Activated naive CD8-positive, alpha-beta T cell treated with anti-CD3 and anti-CD28 coated beads for 36 hours (primary cell): ENCODE measurements at regions not wholly inside any gene's neighbourhood (a gene's known extent, or its start where the extent isn't known, plus 50 kb on each side); places are given as distances from the start of the nearest gene placed in this dataset.

ENCODE experiments used
- DNase-seq: peaks from one replicate; pipeline ENCODE4 v3.0.0; 2021
- H3K27ac Mint-ChIP-seq: one replicate; pipeline ENCODE4 v1.8.0; 2022; ENCODE audit warnings: mild to moderate bottlenecking, moderate library complexity, mixed read lengths
- H3K27me3 Mint-ChIP-seq: one replicate; pipeline ENCODE4 v1.8.0; 2022; ENCODE audit warnings: mild to moderate bottlenecking, mixed read lengths
- H3K36me3 Mint-ChIP-seq: one replicate; pipeline ENCODE4 v1.8.0; 2021; ENCODE audit warnings: mild to moderate bottlenecking, mixed read lengths
- H3K4me1 Mint-ChIP-seq: one replicate; pipeline ENCODE4 v1.8.0; 2021; ENCODE audit warnings: mixed read lengths
- H3K4me3 Mint-ChIP-seq: one replicate; pipeline ENCODE4 v1.8.0; 2022; ENCODE audit warnings: mild to moderate bottlenecking, moderate library complexity, mixed read lengths
- H3K9me3 Mint-ChIP-seq: one replicate; pipeline ENCODE4 v1.8.0; 2022; ENCODE audit warnings: mixed read lengths

- no peaks in the 10 kb centered on the region for H3K36me3 Mint-ChIP-seq
- H3K27me3 Mint-ChIP-seq: no peaks in the 10 kb centered on the region
- H3K9me3 Mint-ChIP-seq: no peaks in the 10 kb centered on the region
- no peak overlapping the region for H3K4me3 Mint-ChIP-seq
- H3K27ac Mint-ChIP-seq: no peak overlapping the region
- no peak for DNase-seq
- no peaks in the 10 kb centered on the region for H3K4me1 Mint-ChIP-seq
Observed at GRCh38 chr13:47159853-47160550, 263.1 kb upstream of the HTR2A start.

GRCh38 chr13:47158593-47158992, 261.7 kb upstream of the HTR2A start:
- no peak for DNase-seq
- H3K9me3 Mint-ChIP-seq: no peaks in the 10 kb centered on the region
- H3K27ac Mint-ChIP-seq: no peak overlapping the region
- no peaks in the 10 kb centered on the region for H3K36me3 Mint-ChIP-seq
- H3K4me3 Mint-ChIP-seq: no peak overlapping the region
- no peaks in the 10 kb centered on the region for H3K4me1 Mint-ChIP-seq
- peaks cover 6% of the 10 kb centered on the region for H3K27me3 Mint-ChIP-seq

GRCh38 chr13:47148543-47148942, 251.7 kb upstream of the HTR2A start:
- Mint-ChIP-seq H3K9me3 (no peaks in the 10 kb centered on the region), H3K4me1 (peaks cover 6% of the 10 kb centered on the region), H3K4me3 (no peak overlapping the region), H3K27ac (no peak overlapping the region), H3K27me3 (peaks cover 4% of the 10 kb centered on the region), H3K36me3 (no peaks in the 10 kb centered on the region)
- no peak for DNase-seq

- no peak for DNase-seq
- Mint-ChIP-seq H3K9me3 (no peaks in the 10 kb centered on the region), H3K27me3 (peaks cover 4% of the 10 kb centered on the region), H3K27ac (no peak overlapping the region), H3K4me3 (no peak overlapping the region), H3K4me1 (peaks cover 6% of the 10 kb centered on the region), H3K36me3 (no peaks in the 10 kb centered on the region)
Observed at GRCh38 chr13:47147812-47148119, 250.9 kb upstream of the HTR2A start.

GRCh38 chr13:47146991-47147811, 250.3 kb upstream of the HTR2A start:
- no peaks in the 10 kb centered on the region for H3K9me3 Mint-ChIP-seq
- peaks cover 4% of the 10 kb centered on the region for H3K27me3 Mint-ChIP-seq
- no peak overlapping the region for H3K4me3 Mint-ChIP-seq
- H3K27ac Mint-ChIP-seq: no peak overlapping the region
- no peaks in the 10 kb centered on the region for H3K36me3 Mint-ChIP-seq
- peaks cover 6% of the 10 kb centered on the region for H3K4me1 Mint-ChIP-seq
- DNase-seq: no peak

- Mint-ChIP-seq H3K4me1 (peaks cover 6% of the 10 kb centered on the region), H3K36me3 (no peaks in the 10 kb centered on the region), H3K27ac (no peak overlapping the region), H3K27me3 (peaks cover 4% of the 10 kb centered on the region), H3K9me3 (no peaks in the 10 kb centered on the region), H3K4me3 (no peak overlapping the region)
- DNase-seq: no peak
Observed at GRCh38 chr13:47146136-47146535, 249.3 kb upstream of the HTR2A start.

GRCh38 chr13:47144782-47145181, 247.9 kb upstream of the HTR2A start:
- H3K36me3 Mint-ChIP-seq: no peaks in the 10 kb centered on the region
- H3K27me3 Mint-ChIP-seq: no peaks in the 10 kb centered on the region
- no peak for DNase-seq
- H3K4me3 Mint-ChIP-seq: no peak overlapping the region
- no peaks in the 10 kb centered on the region for H3K9me3 Mint-ChIP-seq
- H3K4me1 Mint-ChIP-seq: peaks cover 6% of the 10 kb centered on the region
- no peak overlapping the region for H3K27ac Mint-ChIP-seq

GRCh38 chr13:47142105-47142504, 245.3 kb upstream of the HTR2A start:
- Mint-ChIP-seq H3K27me3 (no peaks in the 10 kb centered on the region), H3K36me3 (no peaks in the 10 kb centered on the region), H3K9me3 (no peaks in the 10 kb centered on the region), H3K4me3 (no peak overlapping the region), H3K27ac (no peak overlapping the region), H3K4me1 (peaks cover 2% of the 10 kb centered on the region)
- no peak for DNase-seq

GRCh38 chr13:47139519-47139918, 242.7 kb upstream of the HTR2A start:
- DNase-seq: no peak
- no peaks in the 10 kb centered on the region for H3K9me3 Mint-ChIP-seq
- H3K36me3 Mint-ChIP-seq: no peaks in the 10 kb centered on the region
- H3K27me3 Mint-ChIP-seq: no peaks in the 10 kb centered on the region
- no peak overlapping the region for H3K4me3 Mint-ChIP-seq
- H3K4me1 Mint-ChIP-seq: no peaks in the 10 kb centered on the region
- H3K27ac Mint-ChIP-seq: no peak overlapping the region

GRCh38 chr13:47136504-47136941, 239.7 kb upstream of the HTR2A start:
- no peaks in the 10 kb centered on the region for H3K36me3 Mint-ChIP-seq
- no peak overlapping the region for H3K27ac Mint-ChIP-seq
- H3K27me3 Mint-ChIP-seq: no peaks in the 10 kb centered on the region
- no peak for DNase-seq
- H3K9me3 Mint-ChIP-seq: no peaks in the 10 kb centered on the region
- H3K4me1 Mint-ChIP-seq: no peaks in the 10 kb centered on the region
- no peak overlapping the region for H3K4me3 Mint-ChIP-seq

- H3K27me3 Mint-ChIP-seq: no peaks in the 10 kb centered on the region
- H3K4me3 Mint-ChIP-seq: no peak overlapping the region
- H3K9me3 Mint-ChIP-seq: no peaks in the 10 kb centered on the region
- DNase-seq: no peak
- no peaks in the 10 kb centered on the region for H3K36me3 Mint-ChIP-seq
- no peaks in the 10 kb centered on the region for H3K4me1 Mint-ChIP-seq
- no peak overlapping the region for H3K27ac Mint-ChIP-seq
Observed at GRCh38 chr13:47135800-47136503, 239.1 kb upstream of the HTR2A start.

- no peak for DNase-seq
- H3K4me1 Mint-ChIP-seq: no peaks in the 10 kb centered on the region
- H3K9me3 Mint-ChIP-seq: no peaks in the 10 kb centered on the region
- H3K36me3 Mint-ChIP-seq: no peaks in the 10 kb centered on the region
- no peaks in the 10 kb centered on the region for H3K27me3 Mint-ChIP-seq
- no peak overlapping the region for H3K27ac Mint-ChIP-seq
- H3K4me3 Mint-ChIP-seq: no peak overlapping the region
Observed at GRCh38 chr13:47134939-47135489, 238.2 kb upstream of the HTR2A start.

GRCh38 chr13:47133011-47133445, 236.2 kb upstream of the HTR2A start:
- DNase-seq: no peak
- Mint-ChIP-seq H3K27ac (no peak overlapping the region), H3K4me3 (no peak overlapping the region), H3K9me3 (no peaks in the 10 kb centered on the region), H3K27me3 (peaks cover 6% of the 10 kb centered on the region), H3K4me1 (no peaks in the 10 kb centered on the region), H3K36me3 (no peaks in the 10 kb centered on the region)

- Mint-ChIP-seq H3K9me3 (no peaks in the 10 kb centered on the region), H3K36me3 (no peaks in the 10 kb centered on the region), H3K27me3 (peaks cover 6% of the 10 kb centered on the region), H3K27ac (no peak overlapping the region), H3K4me3 (no peak overlapping the region), H3K4me1 (no peaks in the 10 kb centered on the region)
- DNase-seq: no peak
Observed at GRCh38 chr13:47129461-47129860, 232.6 kb upstream of the HTR2A start.

- no peak for DNase-seq
- Mint-ChIP-seq H3K9me3 (no peaks in the 10 kb centered on the region), H3K4me3 (no peak overlapping the region), H3K4me1 (no peaks in the 10 kb centered on the region), H3K36me3 (no peaks in the 10 kb centered on the region), H3K27me3 (peaks cover 6% of the 10 kb centered on the region), H3K27ac (no peak overlapping the region)
Observed at GRCh38 chr13:47126432-47126831, 229.6 kb upstream of the HTR2A start.
